WERI-Rb-1 (cell line): ENCODE measurements at regions not wholly inside any gene's neighbourhood (a gene's known extent, or its start where the extent isn't known, plus 50 kb on each side); places are given as distances from the start of the nearest gene placed in this dataset.

ENCODE experiments used
- DNase-seq: peaks from one replicate; pipeline ENCODE4 v3.0.0-alpha.2; 2020
- H3K27ac ChIP-seq: fragments of 250-450 bp; sonication (Bioruptor Pico); 2 replicates; pipeline ENCODE4 v1.5.1; 2020; ENCODE audit warnings: mild to moderate bottlenecking, moderate library complexity
- H3K27me3 ChIP-seq: fragments of 250-450 bp; sonication (Bioruptor Pico); 2 replicates; pipeline ENCODE4 v1.5.1; 2021; ENCODE audit warnings: mild to moderate bottlenecking, low read depth, moderate library complexity; ENCODE audit not compliant: insufficient read depth, severe bottlenecking
- H3K36me3 ChIP-seq: fragments of 250-450 bp; sonication (Bioruptor Pico); 2 replicates; pipeline ENCODE4 v1.5.1; 2020; ENCODE audit warnings: mild to moderate bottlenecking, moderate library complexity
- H3K4me3 ChIP-seq: 2 replicates; pipeline ENCODE4 v1.5.1; 2011; ENCODE audit warnings: low read depth, mild to moderate bottlenecking, control low read depth, low read length
- H3K9me3 ChIP-seq: fragments of 250-450 bp; sonication (Bioruptor Pico); 2 replicates; pipeline ENCODE4 v1.5.1; 2021; ENCODE audit warnings: mild to moderate bottlenecking, moderate library complexity; ENCODE audit not compliant: severe bottlenecking
- CTCF ChIP-seq: IDR thresholded peaks from 2 replicates; pipeline ENCODE4 v1.5.1; 2011; ENCODE audit warnings: low read depth, mild to moderate bottlenecking, control low read depth, inconsistent platforms, low read length

GRCh38 chr11:13874597-13874996 lies 87.9 kb upstream of the SPON1 start:
- Histone ChIP-seq H3K27ac (no peak overlapping the region), H3K4me3 (no peak overlapping the region), H3K9me3 (no peaks in the 10 kb centered on the region), H3K27me3 (no peaks in the 10 kb centered on the region), H3K36me3 (no peaks in the 10 kb centered on the region)
- TF ChIP-seq CTCF = no peak
- no peak for DNase-seq

GRCh38 chr11:13875643-13876042 lies 86.9 kb upstream of the SPON1 start:
- no peak for DNase-seq
- Histone ChIP-seq H3K27me3 (no peaks in the 10 kb centered on the region), H3K36me3 (no peaks in the 10 kb centered on the region), H3K9me3 (no peaks in the 10 kb centered on the region), H3K4me3 (no peak overlapping the region), H3K27ac (no peak overlapping the region)
- TF ChIP-seq CTCF = no peak

- TF ChIP-seq CTCF = no peak
- no peak overlapping the region for H3K27ac ChIP-seq
- no peaks in the 10 kb centered on the region for H3K27me3 ChIP-seq
- no peaks in the 10 kb centered on the region for H3K9me3 ChIP-seq
- no peak overlapping the region for H3K4me3 ChIP-seq
- DNase-seq = no peak
- H3K36me3 ChIP-seq = no peaks in the 10 kb centered on the region
Observed at GRCh38 chr11:13876423-13876822, 86.1 kb upstream of the SPON1 start.

GRCh38 chr11:13878077-13878476 lies 84.4 kb upstream of the SPON1 start:
- H3K4me3 ChIP-seq = no peak overlapping the region
- no peaks in the 10 kb centered on the region for H3K27me3 ChIP-seq
- no peak overlapping the region for H3K27ac ChIP-seq
- no peaks in the 10 kb centered on the region for H3K36me3 ChIP-seq
- no peak for DNase-seq
- TF ChIP-seq CTCF = no peak
- no peaks in the 10 kb centered on the region for H3K9me3 ChIP-seq

GRCh38 chr11:13880634-13881033 lies 81.9 kb upstream of the SPON1 start:
- H3K36me3 ChIP-seq = no peaks in the 10 kb centered on the region
- no peak for DNase-seq
- H3K4me3 ChIP-seq = no peak overlapping the region
- no peaks in the 10 kb centered on the region for H3K9me3 ChIP-seq
- no peaks in the 10 kb centered on the region for H3K27me3 ChIP-seq
- no peak overlapping the region for H3K27ac ChIP-seq
- no peak for TF ChIP-seq CTCF

GRCh38 chr11:13881226-13881905 lies 81.2 kb upstream of the SPON1 start:
- no peak overlapping the region for H3K27ac ChIP-seq
- no peak for TF ChIP-seq CTCF
- no peak for DNase-seq
- no peaks in the 10 kb centered on the region for H3K9me3 ChIP-seq
- H3K4me3 ChIP-seq = no peak overlapping the region
- no peaks in the 10 kb centered on the region for H3K36me3 ChIP-seq
- H3K27me3 ChIP-seq = no peaks in the 10 kb centered on the region
